H9 (cell line): ENCODE measurements at regions not wholly inside any gene's neighbourhood (a gene's known extent, or its start where the extent isn't known, plus 50 kb on each side); places are given as distances from the start of the nearest gene placed in this dataset.

Experiments
- DNase-seq: peaks from one replicate; pipeline ENCODE4 v3.0.0-alpha.2; 2017
- H2AFZ ChIP-seq: one replicate; pipeline ENCODE4 v1.6.1; 2013; ENCODE audit warnings: mild to moderate bottlenecking, low read length, control low read depth, moderate library complexity
- H2AK5ac ChIP-seq: 2 replicates; pipeline ENCODE4 v1.6.1; 2013; ENCODE audit warnings: low read length, control low read depth, mixed read lengths; ENCODE audit not compliant: insufficient read length
- H2BK120ac ChIP-seq: one replicate; pipeline ENCODE4 v1.6.1; 2013; ENCODE audit warnings: low read depth, mild to moderate bottlenecking, low read length, control low read depth, inconsistent platforms; ENCODE audit not compliant: poor library complexity, severe bottlenecking
- H2BK12ac ChIP-seq: 2 replicates; pipeline ENCODE4 v1.6.1; 2013; ENCODE audit warnings: low read length, control low read depth, mixed read lengths, low read depth; ENCODE audit not compliant: insufficient read length
- H2BK15ac ChIP-seq: 2 replicates; pipeline ENCODE4 v1.6.1; 2013; ENCODE audit warnings: low read depth, low read length, control low read depth
- H2BK20ac ChIP-seq: one replicate; pipeline ENCODE4 v1.6.1; 2013; ENCODE audit warnings: low read depth, mild to moderate bottlenecking, low read length, control low read depth, inconsistent platforms; ENCODE audit not compliant: poor library complexity, severe bottlenecking
- H2BK5ac ChIP-seq: 2 replicates; pipeline ENCODE4 v1.6.1; 2013; ENCODE audit warnings: low read length, control low read depth, mixed read lengths; ENCODE audit not compliant: insufficient read length
- H3K14ac ChIP-seq: 2 replicates; pipeline ENCODE4 v1.6.1; 2013; ENCODE audit warnings: low read length, control low read depth; ENCODE audit not compliant: insufficient read depth
- H3K18ac ChIP-seq: 2 replicates; pipeline ENCODE4 v1.6.1; 2013; ENCODE audit warnings: low read depth, mild to moderate bottlenecking, mixed read lengths, low read length, control low read depth; ENCODE audit not compliant: insufficient read length
- H3K23ac ChIP-seq: 2 replicates; pipeline ENCODE4 v1.6.1; 2013; ENCODE audit warnings: low read length, control low read depth, mixed read lengths, low read depth; ENCODE audit not compliant: insufficient read length
- H3K23me2 ChIP-seq: 2 replicates; pipeline ENCODE4 v1.6.1; 2013; ENCODE audit warnings: low read depth, mild to moderate bottlenecking, mixed read lengths, low read length, control low read depth; ENCODE audit not compliant: insufficient read length, poor library complexity, severe bottlenecking
- H3K27ac ChIP-seq: 2 replicates; pipeline ENCODE4 v1.5.1; 2013; ENCODE audit warnings: low read length, control low read depth, mixed read lengths, low read depth; ENCODE audit not compliant: insufficient read length
- H3K27me3 ChIP-seq: 2 replicates; pipeline ENCODE4 v1.6.1; 2013; ENCODE audit warnings: low read length, control low read depth, inconsistent platforms; ENCODE audit not compliant: insufficient read depth
- H3K4ac ChIP-seq: 2 replicates; pipeline ENCODE4 v1.6.1; 2013; ENCODE audit warnings: low read depth, mild to moderate bottlenecking, control low read depth, inconsistent platforms, low read length, moderate library complexity
- H3K4me1 ChIP-seq: 2 replicates; pipeline ENCODE4 v1.6.1; 2013; ENCODE audit warnings: low read length, control low read depth, inconsistent platforms; ENCODE audit not compliant: insufficient read depth
- H3K4me2 ChIP-seq: 2 replicates; pipeline ENCODE4 v1.6.1; 2013; ENCODE audit warnings: low read length, control low read depth, mixed read lengths; ENCODE audit not compliant: insufficient read length, insufficient read depth
- H3K56ac ChIP-seq: 2 replicates; pipeline ENCODE4 v1.6.1; 2013; ENCODE audit warnings: low read depth, mild to moderate bottlenecking, mixed read lengths, low read length, control low read depth; ENCODE audit not compliant: insufficient read length
- H3K79me1 ChIP-seq: 2 replicates; pipeline ENCODE4 v1.6.1; 2013; ENCODE audit warnings: low read depth, mild to moderate bottlenecking, moderate library complexity, low read length, control low read depth, inconsistent platforms; ENCODE audit not compliant: insufficient read depth, poor library complexity, severe bottlenecking
- H3K79me2 ChIP-seq: 2 replicates; pipeline ENCODE4 v1.6.1; 2013; ENCODE audit warnings: low read length, control low read depth, inconsistent platforms; ENCODE audit not compliant: insufficient read depth
- H3K9ac ChIP-seq: 2 replicates; pipeline ENCODE4 v1.6.1; 2013; ENCODE audit warnings: low read length, control low read depth, mixed read lengths; ENCODE audit not compliant: insufficient read length; ENCODE audit errors: extremely low read depth
- H3K9me3 ChIP-seq: one replicate; pipeline ENCODE4 v1.6.1; 2013; ENCODE audit warnings: low read depth, low read length, inconsistent platforms; ENCODE audit not compliant: control insufficient read depth
- H3T11ph ChIP-seq: one replicate; pipeline ENCODE4 v1.6.1; 2013; ENCODE audit warnings: mild to moderate bottlenecking, low read length, control low read depth, inconsistent platforms
- H4K20me1 ChIP-seq: one replicate; pipeline ENCODE4 v1.6.1; 2013; ENCODE audit not compliant: control insufficient read depth, insufficient read length, insufficient read depth
- H4K5ac ChIP-seq: 2 replicates; pipeline ENCODE4 v1.6.1; 2013; ENCODE audit warnings: low read depth, mild to moderate bottlenecking, mixed read lengths, low read length, control low read depth; ENCODE audit not compliant: insufficient read length
- H4K8ac ChIP-seq: replicated peaks from 2 replicates; pipeline ENCODE4 v1.6.1; 2013; ENCODE audit warnings: low read length, control low read depth, mixed read lengths, low read depth; ENCODE audit not compliant: insufficient read length
- H4K91ac ChIP-seq: 2 replicates; pipeline ENCODE4 v1.6.1; 2013; ENCODE audit warnings: low read depth, mild to moderate bottlenecking, moderate library complexity, mixed read lengths, low read length, control low read depth; ENCODE audit not compliant: insufficient read length
- H3K27ac Mint-ChIP-seq, 3 experiments: 2 replicates in 2 of 3; 3 replicates in 1 of 3; pipeline ENCODE4 v1.8.0; 2020 to 2021; ENCODE audit warnings: mixed read lengths in 3 of 3, mild to moderate bottlenecking in 1 of 3, moderate library complexity in 1 of 3
- H3K27me3 Mint-ChIP-seq: 2 replicates; pipeline ENCODE4 v1.8.0; 2021; ENCODE audit warnings: low read depth, mild to moderate bottlenecking, moderate library complexity, mixed read lengths
- H3K36me3 Mint-ChIP-seq, 3 experiments: 2 replicates in 2 of 3; 3 replicates in 1 of 3; pipeline ENCODE4 v1.8.0; 2020 to 2021; ENCODE audit warnings: low read depth in 3 of 3, mixed read lengths in 3 of 3; ENCODE audit not compliant: insufficient read depth in 1 of 3
- H3K4me1 Mint-ChIP-seq, 2 experiments: 2 replicates each; pipeline ENCODE4 v1.8.0; 2020; ENCODE audit warnings: mixed read lengths in 2 of 2
- H3K4me3 Mint-ChIP-seq, 2 experiments: 2 replicates in 1 of 2; 3 replicates in 1 of 2; pipeline ENCODE4 v1.8.0; 2020 to 2021; ENCODE audit warnings: mild to moderate bottlenecking in 2 of 2, mixed read lengths in 2 of 2, moderate library complexity in 1 of 2
- H3K9me3 Mint-ChIP-seq, 2 experiments: 2 replicates in 1 of 2; 3 replicates in 1 of 2; pipeline ENCODE4 v1.8.0; 2020; ENCODE audit warnings: mild to moderate bottlenecking in 2 of 2, mixed read lengths in 2 of 2, moderate library complexity in 1 of 2
- CTCF ChIP-seq: fragments of 200-600 bp; sonication (generic); conservative IDR thresholded peaks from 3 replicates; pipeline ENCODE4 v1.8.0; 2021; ENCODE audit warnings: antibody characterized with exemption, mild to moderate bottlenecking
- WGBS: extraction: QIAGEN DNeasy Blood & Tissue Kit; methylation state at CpG from one replicate; pipeline ENCODE4 v1.1.7; 2013; ENCODE audit warnings: missing lambda C conversion rate, low lambda C conversion rate, mixed read lengths; ENCODE audit not compliant: insufficient read length; ENCODE audit errors: extremely low coverage; 5-methylcytosine and 5-hydroxymethylcytosine counted together

GRCh38 chr7:84492098-84493034 lies 297.8 kb upstream of the SEMA3A start:
- peaks cover 0 to 2% of the 10 kb centered on the region in 2 experiments; a peak in 3 of 4 replicates for H3K4me1 Mint-ChIP-seq
- Histone ChIP-seq H3K14ac (no peak overlapping the region), H3K27me3 (no peaks in the 10 kb centered on the region), H4K91ac (no peak overlapping the region), H2BK15ac (no peak overlapping the region), H4K8ac (no peak overlapping the region), H4K5ac (no peak overlapping the region), H4K20me1 (no peaks in the 10 kb centered on the region), H2AFZ (no peak overlapping the region), H3K79me2 (no peaks in the 10 kb centered on the region), H3K79me1 (no peaks in the 10 kb centered on the region), H3K4me2 (no peak overlapping the region), H2AK5ac (no peak overlapping the region), H3T11ph (no peak overlapping the region), H2BK20ac (no peak overlapping the region), H3K23ac (no peak overlapping the region), H3K27ac (no peak overlapping the region), H3K9ac (no peak overlapping the region), H2BK120ac (no peak overlapping the region), H3K23me2 (no peaks in the 10 kb centered on the region), H3K4me1 (no peaks in the 10 kb centered on the region), H3K9me3 (no peaks in the 10 kb centered on the region), H3K18ac (no peak overlapping the region), H2BK12ac (no peak overlapping the region), H3K4ac (no peak overlapping the region), H2BK5ac (no peak overlapping the region), H3K56ac (no peak overlapping the region)
- H3K36me3 Mint-ChIP-seq, result no peaks in the 10 kb centered on the region
- no peak for TF ChIP-seq CTCF
- WGBS, result no CpG with 5 or more reads among the region's 13 CpGs
- H3K9me3 Mint-ChIP-seq, result no peaks in the 10 kb centered on the region
- no peak for DNase-seq
- no peak overlapping the region; a peak in 1 of 5 replicates for H3K4me3 Mint-ChIP-seq
- no peaks in the 10 kb centered on the region for H3K27me3 Mint-ChIP-seq
- peak overlapping the region in 1 of 3 experiments; percentile 74; a peak in 3 of 7 replicates for H3K27ac Mint-ChIP-seq
